GM12872 (cell line): ENCODE measurements at regions not wholly inside any gene's neighbourhood (a gene's known extent, or its start where the extent isn't known, plus 50 kb on each side); places are given as distances from the start of the nearest gene placed in this dataset.

Experiments used
- CTCF ChIP-seq: IDR thresholded peaks from 3 replicates; pipeline ENCODE4 v1.5.1; 2011; ENCODE audit warnings: low read depth, mild to moderate bottlenecking, low read length, moderate library complexity; ENCODE audit not compliant: insufficient read depth

DNA sequence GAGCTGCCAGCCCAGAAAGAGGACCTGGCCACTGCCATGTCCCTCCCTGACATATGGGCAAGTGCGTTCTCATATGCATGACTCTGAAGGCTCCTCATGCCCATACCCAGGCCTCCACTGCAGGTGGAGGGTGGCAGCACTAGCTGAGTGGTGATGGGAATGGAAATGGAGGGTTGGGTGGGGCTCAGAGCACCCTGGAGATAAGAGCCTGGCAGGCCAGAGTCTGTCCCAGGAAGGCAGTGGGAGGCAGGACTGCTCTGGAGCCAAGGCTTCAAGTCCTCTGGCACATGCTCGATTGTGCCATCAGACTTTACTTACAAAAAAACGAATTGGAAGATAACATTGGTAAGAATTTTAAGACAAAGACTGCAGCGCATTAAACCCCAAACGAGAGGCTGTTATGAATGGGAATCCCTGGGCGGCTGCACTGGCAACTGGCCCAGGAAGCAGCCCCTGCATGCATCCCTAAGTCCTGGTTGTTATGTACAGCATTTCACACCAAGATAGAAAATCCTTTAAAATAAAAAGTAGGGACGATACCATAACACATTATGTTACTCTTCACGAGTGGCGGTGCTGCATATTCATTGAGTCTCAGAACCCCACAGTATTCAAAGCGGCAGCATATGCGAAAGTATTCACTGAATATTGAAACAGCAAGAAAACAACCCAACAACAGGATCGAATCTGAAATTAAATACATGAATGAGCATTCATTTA lies 81.7 kb upstream of the FAM98A start:
- TF ChIP-seq CTCF: no peak

DNA sequence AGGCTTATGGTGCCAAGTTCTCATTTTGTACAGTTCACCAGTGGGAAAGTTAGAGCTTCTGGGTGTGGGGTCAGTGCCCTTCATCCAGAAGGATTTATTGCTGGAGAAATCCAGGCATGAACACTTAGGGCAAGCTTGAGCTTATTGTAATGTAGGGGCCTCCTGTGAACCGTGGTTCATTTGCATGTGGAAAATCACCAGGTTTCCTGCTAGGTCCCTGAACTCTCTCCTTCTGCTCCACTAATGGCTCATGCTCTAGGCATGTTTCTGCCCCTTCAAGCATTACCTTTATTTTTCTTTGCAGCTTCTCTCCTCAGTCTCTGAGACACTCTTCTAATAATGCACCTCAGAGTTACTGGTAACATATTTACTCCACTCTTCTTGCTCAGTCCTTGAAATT lies 79.3 kb upstream of the FAM98A start:
- no peak for TF ChIP-seq CTCF

GRCh38 chr2:33673937-33674336 lies 74.8 kb upstream of the FAM98A start:
- no peak for TF ChIP-seq CTCF

GRCh38 chr2:33672896-33673295 lies 73.8 kb upstream of the FAM98A start:
- no peak for TF ChIP-seq CTCF

DNA sequence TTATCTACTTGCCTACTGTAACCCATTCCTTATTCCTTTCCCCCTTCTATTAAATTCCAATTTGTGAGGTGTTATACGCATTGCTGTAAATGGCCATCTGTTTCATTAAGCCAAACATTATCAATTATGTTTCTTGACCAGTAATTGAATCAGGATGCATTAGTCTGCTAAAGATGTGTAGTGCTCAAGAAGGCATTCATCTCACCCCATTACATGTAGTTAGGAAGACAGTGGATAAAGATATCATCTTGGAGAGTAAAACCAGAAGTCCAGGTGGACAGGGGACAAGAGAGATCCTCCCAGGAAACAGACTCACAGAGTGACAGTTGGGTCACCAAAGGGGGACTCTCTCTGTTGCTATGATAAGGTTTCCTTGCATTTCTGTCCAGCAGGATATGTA lies 73.3 kb upstream of the FAM98A start:
- no peak for TF ChIP-seq CTCF

- TF ChIP-seq CTCF: no peak
Observed at GRCh38 chr2:33671198-33671597, 72.1 kb upstream of the FAM98A start.

- TF ChIP-seq CTCF: 0 out of 3 replicates have a peak, but pooled peaks have one; percentile 11
Observed at GRCh38 chr2:33670392-33670937, 71.4 kb upstream of the FAM98A start.
